ENCODE measurements at regions not wholly inside any gene's neighbourhood (a gene's known extent, or its start where the extent isn't known, plus 50 kb on each side); places are given as distances from the start of the nearest gene placed in this dataset.

GRCh38 chr13:79895416-79895815 lies 414.5 kb downstream of the NDFIP2 start:
- no peaks in the 10 kb centered on the region for H3K27me3 Mint-ChIP-seq (ENCODE audit: insufficient read depth, low read depth, poor library complexity)

More at GRCh38 chr13:79895416-79895815, 414.5 kb downstream of the NDFIP2 start:
- H3K4me3 Mint-ChIP-seq: no peak overlapping the region
- H2AFZ ChIP-seq: no peak overlapping the region
- H4K20me1 ChIP-seq (replicated peaks; ENCODE audit: insufficient read depth): no peaks in the 10 kb centered on the region
- H3F3A ChIP-seq (replicated peaks; ENCODE audit: low read depth): no peaks in the 10 kb centered on the region
- H3K36me3 ChIP-seq (ENCODE audit: insufficient read depth): no peaks in the 10 kb centered on the region
- H3K4me3 ChIP-seq: no peak overlapping the region
- H3K36me3 Mint-ChIP-seq (ENCODE audit: low read depth): no peaks in the 10 kb centered on the region; the same call in 2 of the 3 replicates
- H3K9me2 ChIP-seq (ENCODE audit: insufficient read depth): no peaks in the 10 kb centered on the region; the same call in 1 of the 2 replicates
- H3K79me2 ChIP-seq (replicated peaks; ENCODE audit: insufficient read depth): no peaks in the 10 kb centered on the region
- no peak overlapping the region for H3K27ac ChIP-seq (ENCODE audit: low read depth)
- ATAC-seq (no peak), DNase-seq (ENCODE audit: low spot score) (no peak)
- H3K9me3 Mint-ChIP-seq: no peaks in the 10 kb centered on the region; the same call in 1 of the 3 replicates
- no peaks in the 10 kb centered on the region for H3K27me3 ChIP-seq (ENCODE audit: insufficient read depth)
- TF ChIP-seq POLR2AphosphoS5 (IDR thresholded peaks at IDR 0.05; ENCODE audit: low read depth) (no peak), ZNF331 (CRISPR knock-in tag; IDR thresholded peaks at IDR 0.05; ENCODE audit: low read depth) (no peak), ZNF114 (CRISPR knock-in tag; IDR thresholded peaks at IDR 0.05) (no peak), EZH2phosphoT487 (IDR thresholded peaks at IDR 0.05; ENCODE audit: unreplicated experiment) (no peak), ETS1 (IDR thresholded peaks at IDR 0.05) (no peak), CTCF (conservative IDR thresholded peaks at IDR 0.05; ENCODE audit: low read depth in 2 of 2) (no peak), JUNB (IDR thresholded peaks at IDR 0.05; ENCODE audit: unreplicated experiment) (no peak), ZNF462 (CRISPR knock-in tag; IDR thresholded peaks at IDR 0.05) (no peak), NANOG (IDR thresholded peaks at IDR 0.05; ENCODE audit: borderline replicate concordance) (no peak), REST (IDR thresholded peaks at IDR 0.05; ENCODE audit: unreplicated experiment) (no peak), CREB1 (CRISPR knock-in tag; IDR thresholded peaks at IDR 0.05; ENCODE audit: low read depth) (no peak)
- H3K4me1 Mint-ChIP-seq: no peaks in the 10 kb centered on the region
- no peak overlapping the region for H3K27ac Mint-ChIP-seq
- H3K4me2 ChIP-seq: no peak overlapping the region
- H3K4me1 ChIP-seq (ENCODE audit: insufficient read depth): no peaks in the 10 kb centered on the region

Data from GM23338 (cell line).